A673 (cell line): ENCODE measurements at regions not wholly inside any gene's neighbourhood (a gene's known extent, or its start where the extent isn't known, plus 50 kb on each side); places are given as distances from the start of the nearest gene placed in this dataset.

Experiments
- CTCF ChIP-seq: fragments of 300-800, 200-600 bp; sonication (generic); conservative IDR thresholded peaks from 2 replicates; pipeline ENCODE4 v1.5.1; 2017; ENCODE audit warnings: low read depth, mild to moderate bottlenecking, antibody characterized with exemption, low read length, moderate library complexity, mixed read lengths
- EZH2 ChIP-seq: fragments of 200-600 bp; sonication (generic); IDR thresholded peaks from 2 replicates; pipeline ENCODE4 v1.6.1; 2017; ENCODE audit warnings: borderline replicate concordance, low read depth, mild to moderate bottlenecking, mixed read lengths, antibody characterized with exemption, low read length; ENCODE audit not compliant: poor library complexity, severe bottlenecking

GRCh38 chr12:90393089-90393488 is 561.9 kb downstream of the CCER1 start:
- TF ChIP-seq CTCF, result no peak
- no peak for TF ChIP-seq EZH2
